ENCODE measurements at regions not wholly inside any gene's neighbourhood (a gene's known extent, or its start where the extent isn't known, plus 50 kb on each side); places are given as distances from the start of the nearest gene placed in this dataset.

DNA sequence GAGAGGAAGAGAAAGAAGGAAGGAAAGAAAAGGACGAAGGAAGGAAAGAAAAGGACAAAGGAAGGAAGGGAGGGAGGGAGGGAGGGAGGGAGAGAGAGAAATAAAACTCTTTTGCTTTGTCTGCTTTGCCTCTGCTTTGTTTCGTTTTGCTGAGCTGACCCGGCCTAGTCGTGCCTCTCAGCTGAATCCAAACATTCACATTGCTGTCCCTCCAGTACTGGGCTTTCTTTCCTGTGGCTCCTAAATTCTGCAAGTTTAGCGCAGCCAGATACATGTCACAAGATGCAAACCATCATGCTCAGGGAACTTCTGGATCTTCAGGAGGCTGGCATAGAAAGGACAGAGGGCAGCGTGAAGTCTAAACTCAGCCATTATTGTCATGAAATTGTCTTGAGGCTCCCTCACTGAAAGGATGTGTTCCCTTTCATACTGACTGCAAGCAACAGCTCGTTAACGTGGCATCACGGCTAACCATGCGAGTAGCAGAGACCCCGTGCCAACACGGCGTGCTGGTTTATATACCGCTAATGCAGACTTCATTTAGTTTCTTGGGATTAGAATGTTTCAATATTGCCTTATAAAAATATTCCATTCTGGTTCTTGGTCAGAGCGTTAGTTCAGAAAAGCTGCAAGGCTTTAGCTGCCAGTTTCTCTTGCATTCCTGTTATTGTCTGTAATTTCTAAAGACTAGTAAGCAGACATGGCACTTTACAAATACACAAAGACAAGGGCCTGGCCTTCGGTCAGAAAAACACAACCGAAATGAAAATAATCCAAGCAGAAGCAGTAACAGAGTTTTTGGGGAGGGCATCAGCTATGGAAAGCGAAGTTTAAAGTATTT, 94.2 kb downstream of the TMEM174 start:
- H3K27me3 ChIP-seq (ENCODE audit: control insufficient read depth, extremely low read depth, insufficient read depth, low read length): no peaks in the 10 kb centered on the region
- H3K4me1 ChIP-seq (ENCODE audit: control insufficient read depth, extremely low read depth, insufficient read depth, low read length): peaks cover 10% of the 10 kb centered on the region
- no peak overlapping the region for H2AFZ ChIP-seq (ENCODE audit: control insufficient read depth, low read length)
- no peak overlapping the region for H3K4me2 ChIP-seq (ENCODE audit: control insufficient read depth, extremely low read depth, insufficient read depth, low read depth, low read length)
- DNase-seq (ENCODE audit: low read depth, low spot score) (no peak), FAIRE-seq (no peak)
- no peak overlapping the region for H3K4me3 ChIP-seq (ENCODE audit: control insufficient read depth in 2 of 3, extremely low read depth in 1 of 3, insufficient read depth in 2 of 3, low read depth in 1 of 3, low read length in 3 of 3)
- H3K9ac ChIP-seq (ENCODE audit: control insufficient read depth, extremely low read depth, insufficient read depth, low read length): no peak overlapping the region
- H3K9me3 ChIP-seq (ENCODE audit: control insufficient read depth, low read depth, low read length): no peaks in the 10 kb centered on the region
- no peaks in the 10 kb centered on the region for H3K36me3 ChIP-seq (ENCODE audit: control insufficient read depth in 2 of 2, extremely low read depth in 1 of 2, insufficient read depth in 2 of 2, low read length in 2 of 2)
- H3K27ac ChIP-seq (ENCODE audit: control insufficient read depth, insufficient read depth, low read length): no peak overlapping the region
- H4K20me1 ChIP-seq (ENCODE audit: control insufficient read depth, extremely low read depth, insufficient read depth, low read length): no peaks in the 10 kb centered on the region
- no peaks in the 10 kb centered on the region for H3K79me2 ChIP-seq (ENCODE audit: control insufficient read depth, insufficient read depth, low read length)
- dilution Hi-C loops (cut with MboI; ENCODE audit: extremely low pct_ligation_motif_present, low sequenced_read_pairs): no loop called here
- no peaks in the 10 kb centered on the region for H3K9me1 ChIP-seq (ENCODE audit: control insufficient read depth, extremely low read depth, insufficient read depth, low read length)
- no peak for TF ChIP-seq EZH2 (IDR thresholded peaks at IDR 0.05; ENCODE audit: low read length)
- TF ChIP-seq, protein P1, sequence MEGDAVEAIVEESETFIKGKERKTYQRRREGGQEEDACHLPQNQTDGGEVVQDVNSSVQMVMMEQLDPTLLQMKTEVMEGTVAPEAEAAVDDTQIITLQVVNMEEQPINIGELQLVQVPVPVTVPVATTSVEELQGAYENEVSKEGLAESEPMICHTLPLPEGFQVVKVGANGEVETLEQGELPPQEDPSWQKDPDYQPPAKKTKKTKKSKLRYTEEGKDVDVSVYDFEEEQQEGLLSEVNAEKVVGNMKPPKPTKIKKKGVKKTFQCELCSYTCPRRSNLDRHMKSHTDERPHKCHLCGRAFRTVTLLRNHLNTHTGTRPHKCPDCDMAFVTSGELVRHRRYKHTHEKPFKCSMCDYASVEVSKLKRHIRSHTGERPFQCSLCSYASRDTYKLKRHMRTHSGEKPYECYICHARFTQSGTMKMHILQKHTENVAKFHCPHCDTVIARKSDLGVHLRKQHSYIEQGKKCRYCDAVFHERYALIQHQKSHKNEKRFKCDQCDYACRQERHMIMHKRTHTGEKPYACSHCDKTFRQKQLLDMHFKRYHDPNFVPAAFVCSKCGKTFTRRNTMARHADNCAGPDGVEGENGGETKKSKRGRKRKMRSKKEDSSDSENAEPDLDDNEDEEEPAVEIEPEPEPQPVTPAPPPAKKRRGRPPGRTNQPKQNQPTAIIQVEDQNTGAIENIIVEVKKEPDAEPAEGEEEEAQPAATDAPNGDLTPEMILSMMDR (optimal IDR thresholded peaks at IDR 0.05 in 1 of 3, IDR thresholded peaks at IDR 0.05 in 1 of 3, conservative IDR thresholded peaks at IDR 0.05 in 1 of 3; ENCODE audit: extremely low read depth in 1 of 3, insufficient read depth in 2 of 3, low read length in 3 of 3): no peak

DNA sequence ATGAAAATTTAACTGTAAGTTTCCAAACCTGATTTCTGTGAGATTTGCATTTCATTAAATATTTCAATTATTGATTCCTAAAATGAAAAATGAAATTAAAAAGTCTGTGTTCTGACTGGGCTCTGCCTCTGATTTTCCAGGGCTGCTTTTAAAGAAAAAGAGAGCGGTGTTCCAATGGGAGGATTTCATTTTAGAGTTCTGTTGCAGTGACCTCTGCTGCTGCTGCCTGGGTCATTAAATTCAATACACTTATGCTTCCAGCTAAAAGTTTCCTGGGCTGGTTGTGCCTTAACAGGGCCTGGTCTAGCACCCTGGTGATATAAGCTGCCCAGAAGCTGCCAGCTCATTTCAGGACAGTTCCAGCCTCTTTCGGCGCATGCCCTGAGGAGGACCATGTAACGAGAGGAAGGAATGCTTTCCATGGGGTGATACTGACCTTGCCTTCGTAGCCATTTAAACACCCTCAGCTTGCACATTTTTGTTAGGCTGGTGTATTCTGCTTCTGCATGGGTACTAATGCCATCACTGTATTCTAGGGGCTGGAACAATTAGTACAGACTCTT, 93.3 kb downstream of the TMEM174 start:
- Histone ChIP-seq H3K4me3 (ENCODE audit: control insufficient read depth in 2 of 3, extremely low read depth in 1 of 3, insufficient read depth in 2 of 3, low read depth in 1 of 3, low read length in 3 of 3) (no peak overlapping the region), H3K9me3 (ENCODE audit: control insufficient read depth, low read depth, low read length) (no peaks in the 10 kb centered on the region), H3K27me3 (ENCODE audit: control insufficient read depth, extremely low read depth, insufficient read depth, low read length) (no peaks in the 10 kb centered on the region), H2AFZ (ENCODE audit: control insufficient read depth, low read length) (no peak overlapping the region), H4K20me1 (ENCODE audit: control insufficient read depth, extremely low read depth, insufficient read depth, low read length) (no peaks in the 10 kb centered on the region), H3K79me2 (ENCODE audit: control insufficient read depth, insufficient read depth, low read length) (no peaks in the 10 kb centered on the region), H3K36me3 (ENCODE audit: control insufficient read depth in 2 of 2, extremely low read depth in 1 of 2, insufficient read depth in 2 of 2, low read length in 2 of 2) (no peaks in the 10 kb centered on the region), H3K27ac (ENCODE audit: control insufficient read depth, insufficient read depth, low read length) (no peak overlapping the region), H3K4me1 (ENCODE audit: control insufficient read depth, extremely low read depth, insufficient read depth, low read length) (peaks cover 10% of the 10 kb centered on the region), H3K9ac (ENCODE audit: control insufficient read depth, extremely low read depth, insufficient read depth, low read length) (no peak overlapping the region), H3K9me1 (ENCODE audit: control insufficient read depth, extremely low read depth, insufficient read depth, low read length) (no peaks in the 10 kb centered on the region), H3K4me2 (ENCODE audit: control insufficient read depth, extremely low read depth, insufficient read depth, low read depth, low read length) (no peak overlapping the region)
- dilution Hi-C loops (cut with MboI; ENCODE audit: extremely low pct_ligation_motif_present, low sequenced_read_pairs): no loop called here
- FAIRE-seq: no peak
- TF ChIP-seq EZH2 (IDR thresholded peaks at IDR 0.05; ENCODE audit: low read length): no peak
- TF ChIP-seq, protein P1 (optimal IDR thresholded peaks at IDR 0.05 in 1 of 3, IDR thresholded peaks at IDR 0.05 in 1 of 3, conservative IDR thresholded peaks at IDR 0.05 in 1 of 3; ENCODE audit: extremely low read depth in 1 of 3, insufficient read depth in 2 of 3, low read length in 3 of 3): no peak
- DNase-seq (ENCODE audit: low read depth, low spot score): no peak
